HepG2 (cell line): ENCODE measurements at regions not wholly inside any gene's neighbourhood (a gene's known extent, or its start where the extent isn't known, plus 50 kb on each side); places are given as distances from the start of the nearest gene placed in this dataset.

Experiments
- ATAC-seq: fragments of 200-7000 bp; cut with Tn5 transposase; 3 replicates; pipeline ENCODE4 v1.9.1; 2020; ENCODE audit warnings: mild to moderate bottlenecking, moderate library complexity
- BruUV-seq: library from RNA; stranded (reverse); fragments of 400-500 nt; replicated peaks from 2 replicates; lab custom pipeline; 2021; lab: Mats Ljungman, UMichigan
- CTCF ChIA-PET: fragments of 300-600 bp; formaldehyde crosslinking; extraction: SDS; loops from one replicate; lab custom pipeline; 2021; ENCODE audit warnings: low total read pairs, inconsistent platforms, low intra/inter-chr PET ratio; lab: Yijun Ruan, JAX
- POLR2A ChIA-PET: fragments of 350-600 bp; sonication (Branson Sonifier 250); formaldehyde crosslinking; loops from one replicate; lab custom pipeline; 2020; ENCODE audit warnings: antibody characterized with exemption, inconsistent platforms; lab: Yijun Ruan, JAX
- DNase-seq: peaks from one replicate; pipeline ENCODE4 v3.0.0-alpha.2; 2015; ENCODE audit warnings: low spot score
- FAIRE-seq: peaks from 3 replicates; lab custom pipeline; 2011; peaks lifted over from hg19 to GRCh38; lab: Jason Lieb, UNC
- H2AFZ ChIP-seq: one replicate; pipeline ENCODE4 v1.6.1; 2011; ENCODE audit warnings: low read length, inconsistent platforms
- H3K27ac ChIP-seq: fragments of 300-600 bp; 3 replicates; pipeline ENCODE4 v1.8.0; 2011; ENCODE audit warnings: mixed run types, mild to moderate bottlenecking, mixed read lengths, low read length, inconsistent platforms; ENCODE audit not compliant: insufficient read depth; ENCODE audit errors: extremely low read length
- H3K27me3 ChIP-seq, 2 experiments: fragments of 200-600 bp in 1 of 2; 2 replicates in 1 of 2; 3 replicates in 1 of 2; pipeline versions ENCODE4 v1.6.0 to v1.8.0; 2011; ENCODE audit warnings: low read length in 2 of 2, mild to moderate bottlenecking in 2 of 2, moderate library complexity in 2 of 2, inconsistent platforms in 1 of 2; ENCODE audit not compliant: insufficient read depth in 2 of 2, control insufficient read depth in 1 of 2
- H3K36me3 ChIP-seq, 2 experiments: fragments of 200-600 bp in 1 of 2; replicated peaks in 1 of 2; 2 replicates in 1 of 2; 3 replicates in 1 of 2; pipeline versions ENCODE4 v1.5.1 to v1.8.0; 2011; ENCODE audit warnings: low read length in 2 of 2, inconsistent platforms in 1 of 2; ENCODE audit not compliant: insufficient read depth in 2 of 2, control insufficient read depth in 1 of 2
- H3K4me1 ChIP-seq: 2 replicates; pipeline ENCODE4 v1.5.1; 2012; ENCODE audit warnings: low read length, inconsistent platforms; ENCODE audit not compliant: insufficient read depth
- H3K4me2 ChIP-seq: 2 replicates; pipeline ENCODE4 v1.6.0; 2011; ENCODE audit warnings: low read depth, low read length, inconsistent platforms
- H3K4me3 ChIP-seq, 3 experiments: fragments of 200-600 bp in 1 of 3; sonication (generic), shearing (Covaris generic) in 1 of 3; replicated peaks in 1 of 3; 2 replicates each; pipeline ENCODE4 v1.5.1; 2011 to 2016; ENCODE audit warnings: low read length in 3 of 3, inconsistent platforms in 2 of 3, low read depth in 2 of 3, mild to moderate bottlenecking in 2 of 3, control low read depth in 1 of 3, mixed read lengths in 1 of 3; ENCODE audit not compliant: insufficient read depth in 1 of 3
- H3K79me2 ChIP-seq: one replicate; pipeline ENCODE4 v1.6.1; 2011; ENCODE audit warnings: low read length, inconsistent platforms; ENCODE audit not compliant: insufficient read depth
- H3K9ac ChIP-seq: 2 replicates; pipeline ENCODE4 v1.6.0; 2011; ENCODE audit warnings: mild to moderate bottlenecking, low read depth, low read length, inconsistent platforms; ENCODE audit not compliant: insufficient read depth
- H3K9me3 ChIP-seq: 2 replicates; pipeline ENCODE4 v1.5.1; 2012; ENCODE audit warnings: mild to moderate bottlenecking, low read length
- H4K20me1 ChIP-seq: 2 replicates; pipeline ENCODE4 v1.6.0; 2011; ENCODE audit warnings: inconsistent platforms, mild to moderate bottlenecking, low read length, moderate library complexity; ENCODE audit not compliant: insufficient read depth
- ETV6 ChIP-seq: sonication (generic); formaldehyde crosslinking; conservative IDR thresholded peaks from 2 replicates; pipeline ENCODE4 v1.4.0; 2020; ENCODE audit warnings: missing genetic modification reagents
- NFIB ChIP-seq: sonication (generic); formaldehyde crosslinking; IDR thresholded peaks from 2 replicates; pipeline ENCODE4 v1.9.0; 2021; ENCODE audit warnings: missing genetic modification reagents, mild to moderate bottlenecking, borderline replicate concordance
- NONO ChIP-seq, 2 experiments: fragments of 450-650 bp in 1 of 2; sonication (generic) in 1 of 2; formaldehyde crosslinking in 1 of 2; IDR thresholded peaks in 1 of 2; conservative IDR thresholded peaks in 1 of 2; 2 replicates each; pipeline versions ENCODE4 v1.6.1 to v1.8.0; 2017 to 2022; ENCODE audit warnings: mild to moderate bottlenecking in 1 of 2, missing genetic modification reagents in 1 of 2, moderate library complexity in 1 of 2
- WGBS: methylation state at CpG from one replicate; pipeline ENCODE4 v1.1.6; 2017; ENCODE audit warnings: low lambda C conversion rate; 5-methylcytosine and 5-hydroxymethylcytosine counted together
- in situ Hi-C: cut with HindIII; loops from 2 replicates; pipeline ENCODE4 v1.10.0; 2017; ENCODE audit warnings: low pct_unique_long_range_greater_than_20kb; ENCODE audit not compliant: extremely low pct_ligation_motif_present
- intact Hi-C: fragments of 100-400 bp; cut with micrococcal nuclease; formaldehyde crosslinking; loops from one replicate; pipeline ENCODE4 v1.10.0; 2022; ENCODE audit not compliant: unreplicated experiment
- TF ChIP-seq, protein P1 (sequence below): sonication (generic); IDR thresholded peaks from 2 replicates; pipeline ENCODE4 v1.6.1; 2016; ENCODE audit warnings: low read depth, borderline replicate concordance
- TF ChIP-seq, protein P2 (sequence below): sonication (generic); formaldehyde crosslinking; IDR thresholded peaks from 2 replicates; pipeline ENCODE4 v1.8.1; 2023; ENCODE audit warnings: mild to moderate bottlenecking, missing genetic modification reagents, borderline replicate concordance
- TF ChIP-seq, protein P3 (sequence below): sonication (generic); formaldehyde crosslinking; IDR thresholded peaks from 2 replicates; pipeline ENCODE4 v1.4.0; 2020; ENCODE audit warnings: missing genetic modification reagents, mild to moderate bottlenecking, borderline replicate concordance

DNA sequence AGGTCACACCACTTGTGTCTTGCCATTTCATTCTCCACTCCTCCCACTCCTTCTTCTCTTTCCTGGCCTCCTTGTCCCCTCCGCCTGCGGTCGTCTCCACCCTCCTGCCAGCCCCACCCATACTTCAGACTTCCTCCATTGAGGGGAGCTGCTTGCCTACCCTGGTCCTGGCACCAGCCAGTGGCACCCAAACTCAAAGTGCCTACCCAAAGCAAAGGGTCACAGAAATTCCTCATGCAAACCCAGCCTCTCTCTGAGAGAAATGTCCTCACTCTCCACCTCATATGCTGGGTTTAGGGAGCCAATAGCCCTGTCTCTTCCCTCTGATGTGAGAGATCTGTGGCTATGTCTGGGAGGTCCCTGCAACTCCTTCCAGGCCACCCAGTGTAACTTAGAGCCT is 109.6 kb downstream of the TEX26 start (continued):
- TF ChIP-seq, protein P1, sequence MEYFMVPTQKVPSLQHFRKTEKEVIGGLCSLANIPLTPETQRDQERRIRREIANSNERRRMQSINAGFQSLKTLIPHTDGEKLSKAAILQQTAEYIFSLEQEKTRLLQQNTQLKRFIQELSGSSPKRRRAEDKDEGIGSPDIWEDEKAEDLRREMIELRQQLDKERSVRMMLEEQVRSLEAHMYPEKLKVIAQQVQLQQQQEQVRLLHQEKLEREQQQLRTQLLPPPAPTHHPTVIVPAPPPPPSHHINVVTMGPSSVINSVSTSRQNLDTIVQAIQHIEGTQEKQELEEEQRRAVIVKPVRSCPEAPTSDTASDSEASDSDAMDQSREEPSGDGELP, result no peak
- TF ChIP-seq ETV6, result no peak
- TF ChIP-seq, protein P2, sequence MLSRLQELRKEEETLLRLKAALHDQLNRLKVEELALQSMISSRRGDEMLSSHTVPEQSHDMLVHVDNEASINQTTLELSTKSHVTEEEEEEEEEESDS, result no peak

DNA sequence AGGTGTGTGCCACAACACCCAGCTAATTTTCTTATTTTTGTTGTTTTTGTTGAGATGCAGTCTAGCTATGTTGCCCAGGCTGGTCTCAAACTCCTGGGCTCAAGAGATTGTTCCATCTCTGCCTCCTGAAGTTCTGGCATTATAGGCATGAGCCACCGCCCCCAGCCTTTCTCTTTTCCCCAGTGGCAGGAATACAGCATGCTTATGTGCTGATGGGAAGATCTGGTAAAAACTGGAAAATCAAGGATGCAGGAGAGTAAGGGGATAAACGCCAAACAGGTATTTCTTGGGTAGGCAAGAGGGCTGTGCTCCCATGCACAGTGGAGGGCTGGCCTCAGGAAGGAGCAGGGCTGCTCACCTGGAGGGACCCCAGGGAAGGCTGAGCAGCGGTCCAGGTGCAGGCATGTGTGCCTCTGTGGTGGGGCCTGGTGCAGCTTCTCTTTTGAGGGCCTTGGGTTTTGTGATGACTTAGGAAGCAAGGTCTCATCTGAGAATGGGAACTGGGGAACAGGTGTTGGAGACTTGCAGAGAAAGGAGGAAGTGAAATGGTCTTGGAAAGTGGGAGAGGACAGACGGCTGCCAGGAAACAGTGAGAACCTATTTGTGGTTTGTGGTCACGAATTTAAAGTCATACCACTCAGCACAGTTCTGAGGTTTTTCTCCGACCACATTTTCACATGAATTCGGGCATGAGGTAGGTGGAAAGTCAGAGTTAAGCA is 106.5 kb downstream of the TEX26 start:
- WGBS, result 5% methylated on average over 6 of the region's 7 CpGs
- ATAC-seq, result no peak
- Histone ChIP-seq H2AFZ (no peak overlapping the region), H3K4me3 (no peak overlapping the region), H3K36me3 (no peaks in the 10 kb centered on the region), H3K4me2 (no peak overlapping the region), H3K9me3 (no peaks in the 10 kb centered on the region), H3K4me1 (peaks cover 2% of the 10 kb centered on the region; the same call in 1 of the 2 replicates), H3K27ac (no peak overlapping the region), H3K79me2 (no peaks in the 10 kb centered on the region), H3K9ac (no peak overlapping the region), H3K27me3 (peaks cover 0 to 6% of the 10 kb centered on the region in 2 experiments; a peak in 2 of 5 replicates), H4K20me1 (no peaks in the 10 kb centered on the region)
- ChIA-PET POLR2A (no interaction called here), CTCF (no interaction called here)
- FAIRE-seq, result no peak
- intact Hi-C loops, result no loop called here
- no TSS peak for BruUV-seq
- TF ChIP-seq NFIB (CRISPR knock-in tag), result no peak
- TF ChIP-seq, protein P3, sequence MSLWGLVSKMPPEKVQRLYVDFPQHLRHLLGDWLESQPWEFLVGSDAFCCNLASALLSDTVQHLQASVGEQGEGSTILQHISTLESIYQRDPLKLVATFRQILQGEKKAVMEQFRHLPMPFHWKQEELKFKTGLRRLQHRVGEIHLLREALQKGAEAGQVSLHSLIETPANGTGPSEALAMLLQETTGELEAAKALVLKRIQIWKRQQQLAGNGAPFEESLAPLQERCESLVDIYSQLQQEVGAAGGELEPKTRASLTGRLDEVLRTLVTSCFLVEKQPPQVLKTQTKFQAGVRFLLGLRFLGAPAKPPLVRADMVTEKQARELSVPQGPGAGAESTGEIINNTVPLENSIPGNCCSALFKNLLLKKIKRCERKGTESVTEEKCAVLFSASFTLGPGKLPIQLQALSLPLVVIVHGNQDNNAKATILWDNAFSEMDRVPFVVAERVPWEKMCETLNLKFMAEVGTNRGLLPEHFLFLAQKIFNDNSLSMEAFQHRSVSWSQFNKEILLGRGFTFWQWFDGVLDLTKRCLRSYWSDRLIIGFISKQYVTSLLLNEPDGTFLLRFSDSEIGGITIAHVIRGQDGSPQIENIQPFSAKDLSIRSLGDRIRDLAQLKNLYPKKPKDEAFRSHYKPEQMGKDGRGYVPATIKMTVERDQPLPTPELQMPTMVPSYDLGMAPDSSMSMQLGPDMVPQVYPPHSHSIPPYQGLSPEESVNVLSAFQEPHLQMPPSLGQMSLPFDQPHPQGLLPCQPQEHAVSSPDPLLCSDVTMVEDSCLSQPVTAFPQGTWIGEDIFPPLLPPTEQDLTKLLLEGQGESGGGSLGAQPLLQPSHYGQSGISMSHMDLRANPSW, result no peak
- no peak for TF ChIP-seq NONO (IDR thresholded peaks at IDR 0.05)
- TF ChIP-seq NONO (CRISPR knock-in tag; conservative IDR thresholded peaks at IDR 0.05), result no peak
- DNase-seq, result no peak
- in situ Hi-C loops, result no loop called here
